Pancreas (tissue), 10 donors: ENCODE measurements at regions not wholly inside any gene's neighbourhood (a gene's known extent, or its start where the extent isn't known, plus 50 kb on each side); places are given as distances from the start of the nearest gene placed in this dataset.
A peak's percentile ranks its signal among the peaks of the same experiment; 100 is the strongest.
"Not testable (repeated sequence)": the region's sequence is repeated elsewhere in the genome, so short reads cannot be mapped to it uniquely, and the experiment has no call there.

ENCODE experiments used
- ATAC-seq, 4 donors: fragments of 200-7000 bp; cut with Tn5 transposase; one replicate each; pipeline versions ENCODE4 v1.8.0 to v1.9.1; 2020; ENCODE audit warnings: mild to moderate bottlenecking in 4 of 4, moderate library complexity in 4 of 4
- DNase-seq, 6 donors: peaks; one replicate each; pipeline ENCODE4 v3.0.0-alpha.2; 2020
- FAIRE-seq: peaks from 2 replicates; lab custom pipeline; 2012; peaks lifted over from hg19 to GRCh38; lab: Jason Lieb, UNC
- H3K27ac ChIP-seq, 4 donors: fragments of 200-600 bp; sonication (generic); 1 replicate in 3 of 4; 2 replicates in 1 of 4; pipeline versions ENCODE4 v1.5.0 to v1.8.0; 2020
- H3K27me3 ChIP-seq, 4 donors: fragments of 200-600 bp; one replicate each; pipeline ENCODE4 v1.8.0; 2021
- H3K36me3 ChIP-seq, 3 donors: fragments of 200-600 bp; sonication (generic) in 1 of 3; one replicate each; pipeline versions ENCODE4 v1.5.0 to v1.8.0; 2020 to 2021
- H3K4me1 ChIP-seq, 3 donors: fragments of 200-600 bp; one replicate each; pipeline ENCODE4 v1.8.0; 2021
- H3K4me3 ChIP-seq, 4 donors: fragments of 200-600 bp; sonication (generic) in 2 of 4; one replicate each; pipeline versions ENCODE4 v1.5.0 to v1.8.0; 2020 to 2021
- H3K9me3 ChIP-seq, 4 donors: fragments of 200-600 bp; one replicate each; pipeline ENCODE4 v1.8.0; 2021
- CTCF ChIP-seq, 4 donors: fragments of 200-600 bp; sonication (generic) in 3 of 4; IDR thresholded peaks; one replicate each; pipeline versions ENCODE4 v1.5.0 to v1.8.0; 2021; ENCODE audit warnings: antibody characterized with exemption in 4 of 4
- WGBS, 2 donors: extraction: QIAGEN DNeasy Blood & Tissue Kit; methylation state at CpG; one replicate each; pipeline ENCODE4 v1.1.7; 2013; 5-methylcytosine and 5-hydroxymethylcytosine counted together
- intact Hi-C, 3 donors: fragments of 100-400 bp; cut with DNase I; formaldehyde crosslinking; loops; one replicate each; pipeline versions ENCODE4 v1.11.1 to v1.14.2; 2022
- donor health status: healthy with polysubstance abuse.
- donor health status: DM: no; HTN: no; CAD: no; lungs with moderate emphysema.
- donor health status: DM: no; HTN: no; CAD: no.
- donor health status: control.
- donor health status: control.
- donor health status: Bipolar disorder and iron deficiency.
- donor health status: DM: yes; HTN: yes; CAD: no.
- donor health status: DM: no; HTN: no; CAD: no.
- donor health status: DM: no; HTN: no; CAD: no.
- donor health status: DM: yes; HTN: yes; CAD: no.

DNA sequence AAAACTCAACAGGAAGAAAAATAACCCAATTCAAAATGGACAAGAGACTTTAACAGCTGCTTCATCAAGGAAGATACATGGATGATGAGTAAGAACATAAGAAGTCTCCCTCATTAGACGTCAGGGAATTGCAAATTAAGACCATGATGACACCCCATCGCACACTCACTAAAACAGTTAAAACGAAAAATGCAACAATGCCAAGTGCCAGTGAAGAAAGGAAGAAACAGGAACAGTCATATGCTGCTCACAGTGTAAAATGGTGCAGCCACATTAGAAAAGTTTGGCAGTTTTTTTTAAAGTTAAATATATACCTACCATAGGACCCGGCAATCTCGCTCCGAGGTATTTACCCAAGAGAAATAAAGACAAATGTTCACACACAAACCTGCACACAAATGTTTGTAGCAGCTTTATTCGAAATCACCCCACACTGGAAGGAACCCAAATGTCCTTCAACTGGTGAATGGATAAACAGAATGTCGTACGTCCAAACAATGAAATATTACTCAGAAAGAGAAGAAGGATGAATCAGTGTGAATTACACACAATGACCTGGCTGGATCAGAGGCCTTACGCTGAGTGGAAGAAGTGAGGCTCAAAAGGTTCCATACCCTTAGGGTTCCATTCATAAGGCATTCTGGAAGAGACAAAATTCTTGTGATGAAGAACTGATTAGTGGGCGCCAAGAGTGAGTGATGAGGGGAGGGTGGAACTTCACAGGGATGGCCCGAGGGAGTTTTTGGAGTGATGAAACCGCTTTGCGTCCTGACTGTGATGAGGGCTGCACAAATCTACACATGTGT is 110.3 kb downstream of the C16orf95 start:
- Histone ChIP-seq H3K36me3 (no peaks in the 10 kb centered on the region), H3K27ac (no peak overlapping the region), H3K4me3 (no peak overlapping the region), H3K27me3 (no peaks in the 10 kb centered on the region), H3K4me1 (peaks cover 0 to 6% (median 0%) of the 10 kb centered on the region in 3 donors), H3K9me3 (no peaks in the 10 kb centered on the region)
- ATAC-seq, result peak in 3 of 4 donors; percentile 38 to 59 (median 53)
- TF ChIP-seq CTCF (IDR thresholded peaks at IDR 0.05), result no peak
- no peak for DNase-seq
- intact Hi-C loops, result no loop called here
- whole genome bisulfite sequencing, 2 donors, result 49 to 53% methylated on average over 14 of the region's 14 CpGs
- FAIRE-seq, result no peak

- ATAC-seq (peak in 3 of 4 donors; percentile 50 to 68 (median 67)), DNase-seq (no peak)
- no peaks in the 10 kb centered on the region for H3K36me3 ChIP-seq
These were observed 109.7 kb downstream of the C16orf95 start for GRCh38 chr16:87207509-87207908.

DNA sequence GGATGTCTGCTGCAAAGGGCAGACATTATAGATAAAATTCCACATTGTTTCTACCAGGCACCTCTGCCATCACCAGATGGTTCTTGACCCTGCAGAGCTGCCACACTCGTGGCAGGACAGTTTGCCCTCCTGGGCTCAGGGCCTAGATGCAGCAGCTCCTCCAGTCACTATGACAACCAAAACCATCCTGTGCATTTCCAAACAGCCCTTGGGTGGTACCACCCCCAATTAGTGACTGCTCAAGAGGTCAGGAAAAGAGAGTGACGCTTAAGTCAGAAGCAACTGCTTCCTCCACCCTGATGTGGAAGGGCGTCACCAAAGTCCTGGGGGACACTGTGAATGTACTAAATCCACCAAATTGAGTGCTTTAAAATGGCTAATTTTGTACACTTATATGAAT is 109.2 kb downstream of the C16orf95 start:
- no peak for ATAC-seq
- H3K4me3 ChIP-seq, result no peak overlapping the region
- H3K9me3 ChIP-seq, result no peaks in the 10 kb centered on the region
- no peak for TF ChIP-seq CTCF (IDR thresholded peaks at IDR 0.05)
- H3K27ac ChIP-seq, result no peak overlapping the region
- WGBS, 2 donors, result 80 to 85% methylated on average over 3 of the region's 3 CpGs
- no peak for FAIRE-seq
- no peaks in the 10 kb centered on the region for H3K36me3 ChIP-seq
- DNase-seq, result no peak
- no peaks in the 10 kb centered on the region for H3K27me3 ChIP-seq
- intact Hi-C loops, result no loop called here
- H3K4me1 ChIP-seq, result peaks cover 0 to 6% (median 0%) of the 10 kb centered on the region in 3 donors

More at GRCh38 chr16:87207509-87207908, 109.7 kb downstream of the C16orf95 start:
- no peak for FAIRE-seq
- Histone ChIP-seq H3K4me1 (peaks cover 0 to 6% (median 0%) of the 10 kb centered on the region in 3 donors), H3K27me3 (no peaks in the 10 kb centered on the region), H3K4me3 (no peak overlapping the region), H3K9me3 (no peaks in the 10 kb centered on the region), H3K27ac (no peak overlapping the region)
- intact Hi-C loops, result no loop called here
- no peak for TF ChIP-seq CTCF (IDR thresholded peaks at IDR 0.05)
- 62 to 65% methylated on average over 7 of the region's 7 CpGs for WGBS, 2 donors

DNA sequence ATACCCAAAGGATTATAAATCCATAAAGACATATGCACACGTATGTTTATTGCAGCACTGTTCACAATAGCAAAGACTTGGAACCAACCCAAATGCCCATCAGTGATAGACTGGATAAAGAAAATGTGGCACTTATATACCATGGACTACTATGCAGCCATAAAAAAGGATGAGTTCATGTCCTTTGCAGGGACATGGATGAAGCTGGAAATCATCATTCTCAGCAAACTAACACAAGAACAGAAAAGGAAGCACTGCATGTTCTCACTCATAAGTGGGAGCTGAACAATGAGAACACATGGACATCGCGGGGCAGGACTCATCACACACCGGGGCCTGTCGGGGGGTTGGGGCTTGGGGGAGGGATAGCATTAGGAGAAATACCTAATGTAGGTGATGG is 108.2 kb downstream of the C16orf95 start:
- H3K27me3 ChIP-seq, intact Hi-C loops, H3K9me3 ChIP-seq, H3K27ac ChIP-seq, H3K4me1 ChIP-seq, ATAC-seq, DNase-seq, H3K4me3 ChIP-seq, FAIRE-seq, H3K36me3 ChIP-seq: not testable (repeated sequence)
- 96 to 98% methylated on average over 5 of the region's 5 CpGs for WGBS, 2 donors

DNA sequence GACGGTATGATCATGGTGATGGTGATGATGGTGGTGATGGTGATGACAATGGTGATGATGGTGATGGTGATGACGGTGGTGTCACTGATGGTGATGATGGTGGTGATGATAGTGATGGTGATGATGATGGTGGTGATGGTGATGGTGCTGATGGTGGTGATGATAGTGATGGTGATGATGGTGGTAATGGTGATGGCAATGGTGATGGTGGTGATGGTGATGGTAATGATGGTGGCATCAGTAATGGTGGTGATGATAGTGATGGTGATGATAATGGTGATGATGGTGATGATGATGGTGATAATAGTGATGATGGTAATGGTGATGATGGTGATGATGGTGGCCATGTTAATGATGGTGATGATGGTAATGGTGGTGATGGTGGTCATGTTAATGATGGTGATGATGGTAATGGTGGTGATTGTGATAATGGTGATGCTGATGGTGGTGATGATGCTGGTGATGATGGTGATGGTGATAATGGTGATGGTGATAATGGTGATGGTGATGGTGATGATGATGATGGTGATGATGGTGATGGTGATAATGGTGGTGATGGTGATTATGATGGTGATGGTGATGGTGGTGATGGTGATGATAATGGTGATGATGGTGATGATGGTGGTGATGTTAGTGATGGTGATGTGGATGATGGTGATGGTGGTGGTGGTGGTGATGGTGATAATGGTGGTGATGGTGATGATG is 107.2 kb downstream of the C16orf95 start:
- no peak overlapping the region for H3K27ac ChIP-seq
- no peak overlapping the region for H3K4me3 ChIP-seq
- H3K36me3 ChIP-seq, result no peaks in the 10 kb centered on the region
- H3K4me1 ChIP-seq, result peaks cover 0 to 6% (median 0%) of the 10 kb centered on the region in 3 donors
- WGBS, 2 donors, result 89 to 96% methylated on average over 2 of the region's 2 CpGs
- DNase-seq, result no peak
- H3K27me3 ChIP-seq, result no peaks in the 10 kb centered on the region
- ATAC-seq, result no peak
- intact Hi-C loops, result no loop called here
- no peaks in the 10 kb centered on the region for H3K9me3 ChIP-seq
- TF ChIP-seq CTCF (IDR thresholded peaks at IDR 0.05), result no peak
- FAIRE-seq, result no peak
